DMS 273 treated with DMSO at 0.1 percent for 48 hours (cell line): ENCODE measurements at regions not wholly inside any gene's neighbourhood (a gene's known extent, or its start where the extent isn't known, plus 50 kb on each side); places are given as distances from the start of the nearest gene placed in this dataset.
"Not testable (repeated sequence)": the region's sequence is repeated elsewhere in the genome, so short reads cannot be mapped to it uniquely, and the experiment has no call there.

Source experiments
- DNase-seq: peaks from one replicate; lab custom pipeline; 2025; lab: John Stamatoyannopoulos, UW

DNA sequence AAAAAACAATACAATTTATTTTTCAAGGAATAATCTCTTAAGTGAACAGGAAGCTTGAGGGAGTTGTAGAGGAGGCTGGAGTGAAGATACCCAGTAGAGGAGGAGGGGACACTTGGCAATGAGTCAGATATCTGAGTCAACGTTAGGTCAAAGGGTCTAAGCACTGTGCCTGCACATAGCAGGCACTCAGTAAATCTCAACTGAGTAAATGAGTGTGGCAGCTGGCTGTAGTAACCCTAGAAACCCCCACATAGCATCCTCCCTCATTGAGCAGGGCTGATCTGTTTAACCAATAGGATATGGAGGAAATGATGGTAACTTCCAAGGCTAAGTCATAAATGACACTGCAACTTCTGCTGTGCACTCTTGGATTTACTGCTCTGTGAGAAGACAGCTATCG, 186.0 kb upstream of the FAM241A start:
- DNase-seq: no peak

DNA sequence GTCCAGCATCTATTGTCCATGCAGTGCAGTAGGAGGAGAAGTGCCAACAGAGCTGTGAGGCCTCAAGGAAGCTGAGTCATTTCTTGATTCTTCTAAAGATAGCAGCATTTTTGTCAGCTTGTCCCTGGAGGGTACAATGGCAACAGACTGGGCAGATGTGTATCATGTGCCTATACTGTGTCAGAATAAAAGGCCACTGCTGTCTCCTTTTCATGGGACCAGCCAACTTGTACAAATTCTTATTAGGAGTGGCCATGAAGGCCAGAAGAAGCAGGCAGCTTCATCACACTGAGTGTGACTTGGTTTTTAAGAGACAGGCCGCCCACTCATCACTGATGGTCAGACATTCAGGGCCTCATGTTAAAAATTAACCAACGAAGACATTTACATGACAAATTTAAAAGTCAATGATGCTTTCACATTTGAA, 185.0 kb upstream of the FAM241A start:
- no peak for DNase-seq

DNA sequence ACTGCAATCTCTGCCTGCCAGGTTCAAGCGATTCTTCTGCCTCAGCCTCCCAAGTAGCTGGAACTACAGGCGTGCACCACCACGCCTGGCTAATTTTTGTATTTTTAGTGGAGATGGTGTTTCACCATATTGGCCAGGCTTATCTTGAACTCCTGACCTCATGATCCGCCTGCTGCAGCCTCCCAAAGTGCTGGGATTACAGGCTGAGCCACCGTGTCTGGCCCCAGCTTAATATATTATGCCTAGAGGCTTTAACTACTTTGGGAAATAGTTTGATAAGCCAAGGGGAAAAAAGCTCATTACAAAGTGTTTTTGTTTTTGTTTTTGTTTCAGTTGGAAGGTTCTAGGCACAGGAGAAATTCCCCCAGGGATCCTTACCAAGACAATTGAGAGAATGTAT, 184.2 kb upstream of the FAM241A start:
- not testable (repeated sequence) for DNase-seq

DNA sequence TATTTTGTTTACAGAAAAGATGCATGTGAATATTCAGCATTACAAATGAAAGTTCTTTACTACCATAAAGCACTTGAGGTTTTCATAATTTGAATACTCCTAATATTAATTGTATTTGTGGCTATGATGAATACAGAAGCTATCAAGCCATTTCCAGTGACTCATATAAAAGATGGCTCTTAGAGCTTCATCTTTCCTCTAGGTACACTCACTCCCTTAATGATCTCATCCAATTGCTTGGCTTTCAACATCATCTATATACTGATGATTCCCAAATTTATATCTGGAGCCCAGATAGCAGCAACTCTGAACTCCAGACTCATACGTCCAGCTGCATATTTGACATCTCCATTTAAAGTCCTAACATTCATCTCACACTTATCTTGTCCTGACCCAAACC, 183.4 kb upstream of the FAM241A start:
- no peak for DNase-seq

DNA sequence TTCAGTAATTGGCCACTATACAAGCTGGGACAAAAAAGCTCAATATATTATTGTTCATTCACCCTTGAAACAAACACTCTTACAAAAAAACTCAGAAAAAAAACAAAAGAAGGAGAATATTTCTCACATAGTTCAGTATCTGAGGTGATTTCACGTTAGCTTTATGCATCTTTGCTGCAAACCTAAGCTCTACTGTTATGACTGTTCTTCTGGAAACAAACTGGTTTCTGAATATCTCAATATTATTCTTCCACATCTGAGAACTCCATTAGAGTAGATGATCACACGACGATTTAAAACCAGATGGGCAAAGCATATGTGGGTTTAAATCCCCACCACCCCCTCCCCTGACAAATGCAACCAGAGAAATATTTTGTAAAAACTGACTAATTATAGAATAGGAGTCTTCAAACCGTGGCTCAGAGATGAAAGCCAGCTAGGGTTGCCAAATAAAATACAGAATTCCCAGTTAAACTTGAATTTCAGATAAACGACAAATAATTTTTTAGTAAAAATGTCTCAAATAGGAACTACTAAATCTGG, 182.0 kb upstream of the FAM241A start:
- DNase-seq: no peak

GRCh38 chr4:111977419-111977965, 167.8 kb upstream of the FAM241A start:
- no peak for DNase-seq

DNA sequence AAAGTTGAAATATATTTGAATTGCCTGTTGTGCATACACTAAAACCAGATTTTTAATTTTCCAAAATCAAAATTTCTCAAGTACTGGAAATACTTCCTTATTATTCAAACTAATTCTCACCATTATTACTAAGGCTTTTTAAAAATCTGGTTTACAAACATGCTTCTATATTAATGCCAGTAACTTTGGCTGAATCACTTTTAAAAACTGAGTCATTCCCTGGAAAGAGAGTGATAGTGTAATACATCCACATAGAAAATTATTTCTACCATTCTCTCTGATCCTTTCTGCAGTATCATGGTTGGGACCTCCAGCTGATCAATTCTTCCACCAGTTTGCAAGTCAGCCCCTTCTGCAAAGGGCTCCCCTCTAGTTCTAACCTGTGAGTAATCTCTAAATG, 165.3 kb upstream of the FAM241A start:
- DNase-seq: no peak

GRCh38 chr4:111982089-111982488, 163.2 kb upstream of the FAM241A start:
- DNase-seq: no peak

- DNase-seq: no peak
These were observed 161.0 kb upstream of the FAM241A start for GRCh38 chr4:111984169-111984819.

GRCh38 chr4:111985426-111985825, 159.8 kb upstream of the FAM241A start:
- DNase-seq: no peak

GRCh38 chr4:111986095-111986494, 159.2 kb upstream of the FAM241A start:
- no peak for DNase-seq

DNA sequence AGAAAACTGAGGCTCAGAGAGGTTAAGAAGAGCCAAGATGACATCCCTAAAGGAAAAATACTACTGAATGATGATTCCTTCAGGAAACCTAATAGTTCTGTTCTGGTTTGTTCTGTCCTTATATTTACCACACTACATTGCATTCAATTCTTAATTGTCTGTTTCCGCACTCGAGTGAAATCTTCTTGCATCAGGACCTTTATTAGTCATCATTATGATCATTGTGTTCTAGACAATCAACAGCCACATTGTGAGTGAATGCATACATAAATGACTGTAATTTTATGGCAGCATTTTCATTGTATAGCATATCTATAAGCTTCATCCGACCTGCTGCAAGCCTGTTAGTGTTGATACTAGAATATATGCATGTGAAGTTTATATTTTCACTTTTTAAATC, 156.7 kb upstream of the FAM241A start:
- DNase-seq: no peak

- DNase-seq: no peak
These were observed 155.4 kb upstream of the FAM241A start for GRCh38 chr4:111989817-111990216.

- DNase-seq: no peak
These were observed 154.1 kb upstream of the FAM241A start for GRCh38 chr4:111991163-111991562.

GRCh38 chr4:111991797-111992196, 153.5 kb upstream of the FAM241A start:
- DNase-seq: no peak

DNA sequence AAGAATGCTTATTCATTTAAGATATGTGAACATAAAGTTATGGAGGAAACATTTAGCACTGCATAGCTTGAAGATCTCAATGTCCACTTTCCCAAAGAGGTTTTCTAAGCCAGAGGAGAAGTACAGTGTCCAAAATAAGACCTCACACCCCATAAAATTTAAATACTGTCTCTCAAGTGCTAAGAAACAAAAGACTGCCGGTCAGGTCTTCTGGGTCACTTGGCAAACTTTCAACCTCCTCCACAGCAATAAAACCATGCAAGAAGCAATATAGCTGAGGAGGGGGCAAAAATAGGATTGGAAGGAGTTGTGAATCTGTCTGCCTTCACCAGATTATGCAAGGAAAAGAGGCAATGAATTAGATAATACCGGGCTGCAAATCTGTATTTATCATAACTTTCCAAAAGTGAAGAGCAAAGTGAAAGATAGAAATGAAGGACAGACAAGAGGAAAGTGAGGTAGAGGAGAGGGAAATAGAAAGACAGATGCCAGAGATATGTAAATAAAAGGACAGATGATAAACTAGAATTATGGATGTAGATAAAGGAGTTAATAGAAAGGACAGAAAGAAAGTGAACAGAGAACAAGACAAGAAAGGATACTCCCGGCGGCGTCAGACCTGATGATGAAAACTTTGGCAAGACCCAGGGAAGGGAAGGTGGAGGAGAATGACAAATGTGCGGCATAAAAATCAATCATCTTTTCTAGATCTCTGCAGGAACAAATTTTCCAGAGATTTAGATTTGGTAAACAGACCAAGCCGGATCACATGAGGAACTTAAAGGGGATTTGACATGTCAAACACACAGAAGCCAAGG, 152.7 kb upstream of the FAM241A start:
- no peak for DNase-seq

- no peak for DNase-seq
These were observed 150.9 kb upstream of the FAM241A start for GRCh38 chr4:111994392-111994791.

DNA sequence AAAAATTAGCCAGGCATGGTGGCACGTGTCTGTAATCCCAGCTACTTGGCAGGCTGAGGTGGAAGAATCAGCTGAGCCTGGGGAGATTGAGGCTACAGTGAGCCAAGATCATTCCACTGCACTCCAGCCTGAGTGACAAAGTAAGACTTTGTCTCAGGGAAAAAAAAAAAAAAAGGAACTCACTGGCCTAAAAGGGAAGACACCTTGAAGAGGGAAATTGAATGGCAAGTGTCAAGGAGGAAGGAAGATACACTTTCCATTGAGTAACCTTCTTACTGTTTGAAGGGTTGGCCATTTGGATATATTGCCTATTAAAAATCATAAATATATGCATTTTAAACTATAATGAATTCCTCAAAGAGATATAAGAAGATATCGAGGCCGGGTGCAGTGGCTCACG, 147.5 kb upstream of the FAM241A start:
- no peak for DNase-seq

GRCh38 chr4:111999801-112000200, 145.5 kb upstream of the FAM241A start:
- no peak for DNase-seq

- no peak for DNase-seq
These were observed 144.2 kb upstream of the FAM241A start for GRCh38 chr4:112001041-112001440.

- DNase-seq: no peak
These were observed 143.0 kb upstream of the FAM241A start for GRCh38 chr4:112002248-112002661.

- DNase-seq: no peak
These were observed 141.9 kb upstream of the FAM241A start for GRCh38 chr4:112003231-112003907.
